PFSK-1 (cell line): ENCODE measurements at regions not wholly inside any gene's neighbourhood (a gene's known extent, or its start where the extent isn't known, plus 50 kb on each side); places are given as distances from the start of the nearest gene placed in this dataset.

ENCODE experiments used
- FOXP2 ChIP-seq: optimal IDR thresholded peaks from 2 replicates; pipeline ENCODE3; 2011; ENCODE audit warnings: borderline replicate concordance, control low read depth, inconsistent platforms; ENCODE audit not compliant: insufficient read depth; ENCODE audit errors: extremely low read length, extremely low read depth
- POLR2AphosphoS5 ChIP-seq: IDR thresholded peaks from 2 replicates; pipeline ENCODE4 v1.6.1; 2012; ENCODE audit warnings: low read depth, mild to moderate bottlenecking, control low read depth, low read length, moderate library complexity
- SIN3A ChIP-seq: IDR thresholded peaks from 2 replicates; pipeline ENCODE4 v1.6.1; 2012; ENCODE audit warnings: mild to moderate bottlenecking, low read length, moderate library complexity, borderline replicate concordance; ENCODE audit not compliant: insufficient read depth
- TAF1 ChIP-seq: IDR thresholded peaks from 2 replicates; pipeline ENCODE4 v1.6.1; 2012; ENCODE audit warnings: low read length, control low read depth, borderline replicate concordance; ENCODE audit not compliant: insufficient read depth
- TF ChIP-seq, protein P1 (sequence below), 2 experiments: IDR thresholded peaks; 2 replicates each; pipeline versions ENCODE4 v1.6.1 to v1.8.0; 2011 to 2012; ENCODE audit warnings: low read depth in 2 of 2, low read length in 2 of 2, control low read depth in 1 of 2, inconsistent platforms in 1 of 2, mild to moderate bottlenecking in 1 of 2, moderate library complexity in 1 of 2; ENCODE audit not compliant: insufficient read depth in 1 of 2

DNA sequence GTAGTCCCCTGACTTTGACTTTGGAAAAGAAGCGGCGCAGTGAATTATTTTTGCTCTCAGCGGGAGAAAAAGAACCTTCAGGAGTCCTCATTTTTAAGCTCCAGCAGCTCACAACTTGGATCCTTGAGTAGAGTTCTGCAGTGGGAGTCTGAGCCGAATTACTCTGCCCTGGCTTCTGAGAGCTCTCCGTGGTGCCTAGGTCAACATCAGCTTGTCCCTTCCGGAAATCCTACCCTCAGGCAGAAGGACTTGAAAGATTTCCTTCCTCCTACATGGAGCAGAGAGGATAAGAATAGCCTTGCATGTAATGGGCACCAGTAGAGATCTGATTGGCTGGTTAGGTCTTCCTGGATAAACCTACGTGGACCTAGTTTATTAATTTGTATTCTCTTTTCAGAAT, 549.7 kb upstream of the TENM3 start:
- no peak for TF ChIP-seq POLR2AphosphoS5
- TF ChIP-seq TAF1: no peak
- TF ChIP-seq SIN3A: no peak
- TF ChIP-seq FOXP2: no peak
- TF ChIP-seq, protein P1, sequence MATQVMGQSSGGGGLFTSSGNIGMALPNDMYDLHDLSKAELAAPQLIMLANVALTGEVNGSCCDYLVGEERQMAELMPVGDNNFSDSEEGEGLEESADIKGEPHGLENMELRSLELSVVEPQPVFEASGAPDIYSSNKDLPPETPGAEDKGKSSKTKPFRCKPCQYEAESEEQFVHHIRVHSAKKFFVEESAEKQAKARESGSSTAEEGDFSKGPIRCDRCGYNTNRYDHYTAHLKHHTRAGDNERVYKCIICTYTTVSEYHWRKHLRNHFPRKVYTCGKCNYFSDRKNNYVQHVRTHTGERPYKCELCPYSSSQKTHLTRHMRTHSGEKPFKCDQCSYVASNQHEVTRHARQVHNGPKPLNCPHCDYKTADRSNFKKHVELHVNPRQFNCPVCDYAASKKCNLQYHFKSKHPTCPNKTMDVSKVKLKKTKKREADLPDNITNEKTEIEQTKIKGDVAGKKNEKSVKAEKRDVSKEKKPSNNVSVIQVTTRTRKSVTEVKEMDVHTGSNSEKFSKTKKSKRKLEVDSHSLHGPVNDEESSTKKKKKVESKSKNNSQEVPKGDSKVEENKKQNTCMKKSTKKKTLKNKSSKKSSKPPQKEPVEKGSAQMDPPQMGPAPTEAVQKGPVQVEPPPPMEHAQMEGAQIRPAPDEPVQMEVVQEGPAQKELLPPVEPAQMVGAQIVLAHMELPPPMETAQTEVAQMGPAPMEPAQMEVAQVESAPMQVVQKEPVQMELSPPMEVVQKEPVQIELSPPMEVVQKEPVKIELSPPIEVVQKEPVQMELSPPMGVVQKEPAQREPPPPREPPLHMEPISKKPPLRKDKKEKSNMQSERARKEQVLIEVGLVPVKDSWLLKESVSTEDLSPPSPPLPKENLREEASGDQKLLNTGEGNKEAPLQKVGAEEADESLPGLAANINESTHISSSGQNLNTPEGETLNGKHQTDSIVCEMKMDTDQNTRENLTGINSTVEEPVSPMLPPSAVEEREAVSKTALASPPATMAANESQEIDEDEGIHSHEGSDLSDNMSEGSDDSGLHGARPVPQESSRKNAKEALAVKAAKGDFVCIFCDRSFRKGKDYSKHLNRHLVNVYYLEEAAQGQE (IDR thresholded peaks at IDR 0.05; ENCODE audit: insufficient read depth in 1 of 2, low read depth in 2 of 2, low read length in 2 of 2): peak; percentile 47 to 85; a peak in 3 of 4 replicates
